Stimulated activated naive CD8-positive, alpha-beta T cell treated with anti-CD3 and anti-CD28 coated beads, Interleukin-15, Interleukin-2, amounts not matched to agents 100 ng/mL and 50 ng/mL, for 24 hours (primary cell): ENCODE measurements at regions not wholly inside any gene's neighbourhood (a gene's known extent, or its start where the extent isn't known, plus 50 kb on each side); places are given as distances from the start of the nearest gene placed in this dataset.
"Not testable (repeated sequence)": the region's sequence is repeated elsewhere in the genome, so short reads cannot be mapped to it uniquely, and the experiment has no call there.

ENCODE experiments used
- H3K27ac Mint-ChIP-seq: one replicate; pipeline ENCODE4 v1.8.0; 2021; ENCODE audit warnings: mild to moderate bottlenecking, mixed read lengths
- H3K27me3 Mint-ChIP-seq: one replicate; pipeline ENCODE4 v1.8.0; 2021; ENCODE audit warnings: mixed read lengths
- H3K36me3 Mint-ChIP-seq: one replicate; pipeline ENCODE4 v1.8.0; 2021; ENCODE audit warnings: low read depth, mixed read lengths
- H3K4me1 Mint-ChIP-seq: one replicate; pipeline ENCODE4 v1.8.0; 2021; ENCODE audit warnings: low read depth, mixed read lengths
- H3K4me3 Mint-ChIP-seq: one replicate; pipeline ENCODE4 v1.8.0; 2021; ENCODE audit warnings: mild to moderate bottlenecking, mixed read lengths
- H3K9me3 Mint-ChIP-seq: one replicate; pipeline ENCODE4 v1.8.0; 2021; ENCODE audit warnings: mixed read lengths

DNA sequence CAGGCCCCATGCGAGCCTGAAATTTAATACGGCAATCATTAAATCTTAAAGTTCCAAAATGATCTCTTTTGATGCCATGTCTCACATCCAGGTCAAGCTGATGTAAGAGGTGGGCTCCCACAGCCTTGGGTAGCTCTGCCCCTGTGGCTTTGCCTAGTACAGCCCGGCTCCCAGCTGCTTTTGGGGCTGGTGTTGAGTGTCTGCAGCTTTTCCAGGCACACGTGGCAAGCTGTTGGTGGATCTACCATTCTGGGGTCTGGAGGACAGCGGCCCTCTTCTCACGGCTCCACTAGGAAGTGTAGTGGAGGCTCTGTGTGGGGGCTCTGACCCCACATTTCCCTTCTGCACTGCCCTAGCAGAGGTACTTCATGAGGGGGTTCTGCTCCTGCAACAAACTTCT is 588.9 kb downstream of the CENPC start:
- Mint-ChIP-seq H3K27me3 (no peaks in the 10 kb centered on the region), H3K4me1 (no peaks in the 10 kb centered on the region), H3K9me3 (peaks cover 10% of the 10 kb centered on the region), H3K36me3 (no peaks in the 10 kb centered on the region), H3K27ac (no peak overlapping the region), H3K4me3 (no peak overlapping the region)

DNA sequence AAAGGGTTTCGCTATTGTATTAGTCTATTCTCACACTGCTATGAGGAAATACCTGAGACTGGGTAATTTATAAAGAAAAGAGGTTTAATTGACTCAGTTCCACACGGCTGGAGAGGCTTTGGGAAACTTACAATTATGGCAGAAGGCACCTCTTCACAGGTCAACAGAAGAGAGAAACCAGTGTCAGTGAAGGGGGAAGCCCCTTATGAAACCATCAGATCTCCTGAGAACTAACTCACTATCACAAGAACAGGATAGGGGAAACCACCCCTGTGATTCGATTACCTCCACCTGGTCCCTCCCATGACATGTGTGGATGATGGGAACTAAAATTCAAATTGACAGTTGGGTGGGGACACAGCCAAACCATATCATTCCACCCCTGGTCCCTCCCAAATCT is 589.5 kb downstream of the CENPC start:
- no peak overlapping the region for H3K27ac Mint-ChIP-seq
- no peaks in the 10 kb centered on the region for H3K36me3 Mint-ChIP-seq
- H3K9me3 Mint-ChIP-seq, result peaks cover 8% of the 10 kb centered on the region

DNA sequence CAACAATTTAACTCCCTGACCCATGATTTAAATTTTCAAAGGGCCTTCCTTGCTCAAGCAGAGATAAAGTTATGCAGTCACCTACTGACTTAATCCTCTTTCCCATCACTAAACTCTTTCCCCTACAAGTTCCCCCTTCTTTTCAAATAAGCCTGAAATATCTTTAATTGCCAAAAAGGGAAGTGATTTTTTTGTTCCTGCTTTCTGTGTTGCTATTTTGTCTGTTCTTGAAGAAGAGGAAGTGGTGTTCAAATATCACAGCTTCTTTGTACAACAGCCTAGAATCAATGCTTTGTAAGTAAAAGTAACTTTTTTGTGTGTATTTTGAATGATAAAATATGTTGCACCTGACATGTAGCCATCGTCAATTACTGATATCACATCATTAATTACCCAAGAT is 595.9 kb downstream of the CENPC start:
- H3K36me3 Mint-ChIP-seq, result no peaks in the 10 kb centered on the region
- no peak overlapping the region for H3K27ac Mint-ChIP-seq
- H3K4me1 Mint-ChIP-seq, result no peaks in the 10 kb centered on the region
- H3K4me3 Mint-ChIP-seq, result no peak overlapping the region
- no peaks in the 10 kb centered on the region for H3K27me3 Mint-ChIP-seq
- H3K9me3 Mint-ChIP-seq, result no peaks in the 10 kb centered on the region

More for the DNA sequence above, 589.5 kb downstream of the CENPC start:
- Mint-ChIP-seq H3K4me1 (no peaks in the 10 kb centered on the region), H3K27me3 (no peaks in the 10 kb centered on the region), H3K4me3 (no peak overlapping the region)

DNA sequence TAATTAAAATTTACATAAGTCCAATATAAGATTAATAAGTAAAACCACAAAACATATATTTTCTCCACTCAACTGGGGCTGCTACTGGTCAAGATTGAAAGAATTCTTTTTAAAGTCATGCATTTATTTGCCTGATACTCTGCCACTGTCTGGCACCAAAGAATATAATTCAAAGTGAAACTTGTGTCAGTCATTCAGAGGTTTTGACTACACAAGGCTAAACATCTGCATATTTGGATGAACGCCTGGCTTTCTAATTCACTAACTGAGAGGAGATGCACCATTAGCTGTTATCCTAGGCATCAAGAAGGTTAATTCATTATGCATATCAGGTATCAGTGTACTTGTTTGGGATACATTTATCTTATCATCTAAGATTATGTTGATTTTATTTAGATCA is 598.5 kb downstream of the CENPC start:
- Mint-ChIP-seq H3K9me3 (peaks cover 3% of the 10 kb centered on the region), H3K4me3 (no peak overlapping the region), H3K27me3 (no peaks in the 10 kb centered on the region), H3K27ac (no peak overlapping the region), H3K4me1 (no peaks in the 10 kb centered on the region), H3K36me3 (no peaks in the 10 kb centered on the region)

DNA sequence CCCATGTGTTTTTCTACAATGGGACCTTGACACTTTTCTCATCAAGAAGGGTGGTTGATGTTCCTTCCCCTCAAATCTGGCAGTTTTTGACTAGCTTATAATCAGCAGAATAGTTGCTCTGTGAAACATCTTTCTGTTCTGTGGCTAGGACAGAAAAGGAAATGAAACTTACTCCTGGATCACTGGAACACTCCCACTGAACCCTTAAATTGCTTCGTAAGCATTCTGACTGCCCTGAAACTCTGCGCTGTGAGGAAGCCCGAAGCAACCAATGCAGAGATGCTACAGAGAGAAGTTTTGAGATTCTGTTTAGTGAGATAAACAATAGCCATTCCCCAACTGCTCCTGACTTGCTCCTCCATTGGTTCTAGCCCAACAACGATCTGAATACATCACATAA is 602.2 kb downstream of the CENPC start:
- Mint-ChIP-seq H3K36me3 (no peaks in the 10 kb centered on the region), H3K9me3 (peaks cover 3% of the 10 kb centered on the region), H3K4me3 (no peak overlapping the region), H3K4me1 (no peaks in the 10 kb centered on the region), H3K27ac (no peak overlapping the region), H3K27me3 (no peaks in the 10 kb centered on the region)

DNA sequence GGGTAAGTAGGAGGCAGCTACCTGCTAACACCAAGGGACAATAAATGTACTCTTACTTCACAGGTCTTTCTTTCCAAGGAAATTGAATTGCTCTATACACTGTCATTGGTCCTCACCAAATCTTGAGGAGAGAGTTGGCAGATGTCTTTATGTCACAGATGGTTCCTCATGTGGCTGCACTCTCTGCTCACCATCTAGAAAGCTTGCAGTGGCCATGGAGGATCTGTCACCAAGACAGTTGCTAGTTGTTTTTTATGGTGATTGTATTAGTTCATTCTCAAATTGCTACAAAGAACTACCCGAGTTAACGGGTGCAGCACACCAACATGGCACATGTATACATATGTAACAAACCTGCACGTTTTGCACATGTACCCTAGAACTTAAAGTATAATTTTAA is 613.3 kb downstream of the CENPC start:
- not testable (repeated sequence) for H3K27me3 Mint-ChIP-seq, H3K4me1 Mint-ChIP-seq

DNA sequence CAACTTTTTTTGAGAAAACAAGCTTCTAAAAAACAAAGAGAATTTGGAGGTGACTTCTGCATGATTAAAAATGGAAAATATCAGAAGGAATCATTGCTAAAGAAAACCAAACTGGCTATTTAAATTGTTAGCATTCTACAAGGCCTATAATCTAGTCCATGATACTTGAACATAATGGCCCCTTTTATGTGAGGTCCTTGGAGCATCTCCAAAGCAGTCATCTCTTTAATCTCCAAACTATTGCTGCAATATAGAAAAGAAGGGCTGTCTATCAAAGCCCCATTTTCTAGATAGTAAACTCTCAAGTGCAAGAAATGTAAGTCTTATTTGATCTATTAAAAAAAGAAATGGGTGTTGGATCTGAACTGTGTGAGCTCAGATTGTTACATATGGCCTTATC is 615.1 kb downstream of the CENPC start:
- Mint-ChIP-seq H3K4me3 (no peak overlapping the region), H3K9me3 (no peaks in the 10 kb centered on the region), H3K27me3 (no peaks in the 10 kb centered on the region), H3K27ac (no peak overlapping the region), H3K4me1 (no peaks in the 10 kb centered on the region), H3K36me3 (no peaks in the 10 kb centered on the region)

More for the DNA sequence above, 613.3 kb downstream of the CENPC start:
- not testable (repeated sequence) for H3K9me3 Mint-ChIP-seq, H3K27ac Mint-ChIP-seq, H3K36me3 Mint-ChIP-seq, H3K4me3 Mint-ChIP-seq

DNA sequence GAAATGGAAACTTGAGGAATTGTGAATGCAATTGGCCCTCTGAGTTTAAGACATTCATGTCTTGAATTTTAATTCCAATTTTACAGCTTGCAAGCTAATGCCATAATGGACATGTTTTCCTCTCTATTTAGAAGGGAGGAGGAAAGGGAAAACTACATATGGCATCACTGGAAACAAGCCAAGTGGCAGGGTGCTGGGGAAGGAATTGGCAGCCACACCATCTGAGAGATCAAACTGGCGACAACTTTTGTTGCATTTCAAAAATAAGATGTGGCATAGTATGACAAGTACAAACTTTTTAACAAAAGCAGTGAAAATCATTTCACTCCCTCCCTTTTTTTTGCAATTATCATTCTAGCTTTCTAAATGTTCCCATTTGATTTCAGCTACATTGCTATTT is 615.6 kb downstream of the CENPC start:
- Mint-ChIP-seq H3K4me1 (no peaks in the 10 kb centered on the region), H3K4me3 (no peak overlapping the region), H3K9me3 (no peaks in the 10 kb centered on the region), H3K36me3 (no peaks in the 10 kb centered on the region), H3K27ac (no peak overlapping the region), H3K27me3 (no peaks in the 10 kb centered on the region)

DNA sequence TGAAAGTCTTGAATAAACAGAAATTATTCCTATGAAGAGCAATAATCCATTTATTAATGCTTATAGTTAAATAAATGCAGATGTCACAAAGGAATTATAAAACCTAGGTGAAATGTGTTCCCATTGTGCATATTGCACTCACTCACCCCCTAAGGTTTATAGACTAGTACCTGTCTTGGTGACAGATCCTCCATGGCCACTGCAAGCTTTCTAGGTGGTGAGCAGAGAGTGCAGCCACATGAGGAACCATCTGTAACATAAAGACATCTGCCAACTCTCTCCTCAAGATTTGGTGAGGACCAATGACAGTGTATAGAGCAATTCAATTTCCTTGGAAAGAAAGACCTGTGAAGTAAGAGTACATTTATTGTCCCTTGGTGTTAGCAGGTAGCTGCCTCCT is 616.4 kb downstream of the CENPC start:
- not testable (repeated sequence) for H3K27me3 Mint-ChIP-seq, H3K9me3 Mint-ChIP-seq, H3K36me3 Mint-ChIP-seq, H3K4me3 Mint-ChIP-seq, H3K27ac Mint-ChIP-seq, H3K4me1 Mint-ChIP-seq

DNA sequence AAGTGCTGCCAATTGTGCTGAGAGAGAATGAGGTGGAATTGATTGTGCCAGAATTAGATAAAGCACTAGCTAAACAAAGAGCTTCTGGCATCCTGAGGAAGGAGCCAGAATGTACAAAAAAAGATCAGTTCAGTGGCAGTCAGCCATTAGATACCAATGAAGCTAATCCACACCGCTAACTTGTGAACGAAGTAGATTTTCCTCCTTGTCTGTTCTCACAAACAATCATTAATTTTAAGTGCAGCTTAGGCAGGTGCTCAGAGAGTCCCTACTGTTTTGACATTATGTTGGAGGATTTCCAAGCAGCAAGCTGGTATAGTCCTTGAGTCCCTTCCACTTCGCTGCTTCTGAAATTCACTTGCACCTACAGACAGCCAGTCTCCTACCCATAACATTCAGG is 617.4 kb downstream of the CENPC start:
- H3K27me3 Mint-ChIP-seq, result no peaks in the 10 kb centered on the region
- no peak overlapping the region for H3K4me3 Mint-ChIP-seq
- H3K36me3 Mint-ChIP-seq, result no peaks in the 10 kb centered on the region
- H3K4me1 Mint-ChIP-seq, result no peaks in the 10 kb centered on the region
- H3K9me3 Mint-ChIP-seq, result peaks cover 2% of the 10 kb centered on the region
- H3K27ac Mint-ChIP-seq, result no peak overlapping the region

DNA sequence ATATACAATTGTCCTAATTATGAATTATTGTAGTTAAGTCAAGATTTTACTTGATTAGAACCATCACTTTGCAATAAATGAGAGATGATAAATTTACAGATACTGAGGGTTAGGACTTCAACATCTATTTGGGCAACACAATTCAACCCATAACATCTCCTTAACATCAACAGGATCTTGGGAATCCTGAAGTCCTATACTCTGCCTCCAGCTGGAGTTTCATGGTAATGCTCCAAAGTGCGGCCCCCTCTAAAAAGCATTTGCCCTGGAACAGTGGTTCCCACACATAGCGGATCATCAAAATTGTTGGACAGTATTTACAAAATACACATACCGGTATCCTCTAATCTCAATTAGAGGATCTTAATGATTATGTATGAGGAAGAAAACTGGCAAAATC is 618.6 kb downstream of the CENPC start:
- Mint-ChIP-seq H3K4me1 (no peaks in the 10 kb centered on the region), H3K9me3 (peaks cover 6% of the 10 kb centered on the region), H3K4me3 (no peak overlapping the region), H3K36me3 (no peaks in the 10 kb centered on the region), H3K27me3 (no peaks in the 10 kb centered on the region), H3K27ac (no peak overlapping the region)

DNA sequence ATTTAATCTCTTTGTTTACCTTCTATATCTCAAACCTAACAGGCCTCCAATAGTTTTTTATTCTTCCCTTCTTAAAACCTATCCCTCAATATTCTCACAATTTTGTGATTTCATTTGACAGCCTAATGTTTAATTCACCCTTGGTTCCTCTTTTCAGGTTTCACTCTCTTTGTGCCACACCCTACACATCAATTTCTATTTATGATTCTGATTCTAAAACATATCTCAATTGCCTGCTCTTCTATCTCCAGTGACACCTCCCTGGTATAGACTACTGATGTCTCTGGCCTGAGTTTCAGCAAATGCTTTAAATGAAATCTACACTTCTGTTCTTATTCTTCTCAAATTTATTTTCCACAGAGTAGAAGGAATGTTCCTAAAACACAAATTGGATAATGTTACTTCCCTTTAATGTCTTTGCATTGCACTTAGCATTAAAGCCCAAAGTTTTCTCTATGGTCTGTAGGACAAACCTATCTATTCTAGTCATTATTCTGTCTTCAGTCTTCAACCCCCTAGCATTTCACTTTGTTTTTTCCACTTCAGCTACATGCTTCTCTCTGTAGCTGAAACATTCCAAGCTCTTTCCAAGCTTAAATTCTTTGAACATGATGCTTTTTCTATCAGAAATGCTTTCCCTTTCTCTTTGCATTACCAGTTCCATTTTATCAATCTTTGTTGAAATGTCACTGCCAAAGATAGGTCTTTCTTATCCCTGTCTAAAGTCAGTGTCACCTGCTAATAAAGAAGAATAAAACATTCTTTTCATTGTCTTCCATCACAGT is 622.0 kb downstream of the CENPC start:
- H3K9me3 Mint-ChIP-seq, result peaks cover 6% of the 10 kb centered on the region
- H3K4me1 Mint-ChIP-seq, result no peaks in the 10 kb centered on the region
- no peaks in the 10 kb centered on the region for H3K36me3 Mint-ChIP-seq
- H3K27ac Mint-ChIP-seq, result no peak overlapping the region
- no peak overlapping the region for H3K4me3 Mint-ChIP-seq
- H3K27me3 Mint-ChIP-seq, result no peaks in the 10 kb centered on the region

DNA sequence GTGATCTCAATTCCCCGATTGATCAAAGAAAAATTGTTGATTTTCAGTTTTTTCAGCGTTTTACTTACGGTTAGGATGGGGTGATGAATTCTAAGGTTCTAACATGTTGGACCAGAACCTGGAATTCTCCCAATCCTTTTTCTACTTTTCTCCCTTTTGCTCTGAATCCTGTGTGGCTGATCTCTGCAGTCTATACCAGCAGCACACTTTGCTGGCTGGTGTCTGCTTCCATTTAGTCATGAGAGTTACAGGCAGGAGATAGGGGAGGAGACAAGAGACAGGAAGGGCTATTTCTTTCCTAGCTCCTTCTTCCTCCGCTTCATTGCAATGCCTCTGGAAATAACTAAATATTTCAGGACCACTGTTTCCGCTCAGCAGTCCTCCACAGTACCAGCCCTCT is 623.9 kb downstream of the CENPC start:
- Mint-ChIP-seq H3K4me3 (no peak overlapping the region), H3K27me3 (no peaks in the 10 kb centered on the region), H3K9me3 (peaks cover 6% of the 10 kb centered on the region), H3K4me1 (no peaks in the 10 kb centered on the region), H3K36me3 (no peaks in the 10 kb centered on the region), H3K27ac (peak overlapping the region; percentile 49)

DNA sequence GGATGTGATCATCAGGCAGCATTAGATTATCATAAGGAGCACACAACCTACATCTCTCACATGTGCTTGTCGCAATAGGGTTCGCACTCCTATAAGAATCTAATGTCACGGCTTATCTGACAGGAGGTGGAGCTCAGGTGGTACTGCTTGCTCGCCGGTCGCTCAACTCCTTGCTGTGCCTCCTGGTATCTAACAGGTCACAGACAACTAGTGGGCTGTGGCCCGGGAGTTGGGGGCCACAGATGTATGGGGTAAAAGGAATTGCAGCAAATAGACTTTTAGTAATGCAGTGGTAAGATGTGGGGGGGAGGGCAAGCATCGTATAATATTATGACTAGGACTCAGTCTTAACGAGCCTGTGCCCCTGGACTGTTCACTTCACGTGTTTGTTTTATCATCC is 624.8 kb downstream of the CENPC start:
- no peaks in the 10 kb centered on the region for H3K27me3 Mint-ChIP-seq
- no peaks in the 10 kb centered on the region for H3K4me1 Mint-ChIP-seq
- no peak overlapping the region for H3K27ac Mint-ChIP-seq
- peaks cover 6% of the 10 kb centered on the region for H3K9me3 Mint-ChIP-seq
- H3K36me3 Mint-ChIP-seq, result no peaks in the 10 kb centered on the region
- H3K4me3 Mint-ChIP-seq, result no peak overlapping the region

DNA sequence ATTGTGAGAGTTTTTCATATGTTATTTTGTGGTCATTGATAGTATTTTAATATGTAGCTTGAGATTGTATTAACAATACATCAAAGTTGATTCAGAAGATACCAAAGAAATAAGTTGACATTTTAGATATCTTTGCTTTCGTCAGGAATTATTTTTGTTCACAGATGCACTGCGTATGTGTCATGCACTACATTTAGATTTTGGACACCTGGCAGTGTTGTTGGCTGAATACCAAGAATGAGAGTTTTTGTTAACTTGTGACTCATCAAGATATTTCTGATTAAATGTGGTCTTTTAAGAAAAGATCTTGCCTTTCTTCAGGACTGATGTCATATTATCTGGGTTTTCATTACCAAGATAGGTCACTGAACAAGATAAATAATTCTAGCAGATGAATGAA is 633.4 kb downstream of the CENPC start:
- peaks cover 18% of the 10 kb centered on the region for H3K9me3 Mint-ChIP-seq
- H3K27ac Mint-ChIP-seq, result no peak overlapping the region
- H3K4me3 Mint-ChIP-seq, result no peak overlapping the region
- no peaks in the 10 kb centered on the region for H3K4me1 Mint-ChIP-seq
- no peaks in the 10 kb centered on the region for H3K36me3 Mint-ChIP-seq
- no peaks in the 10 kb centered on the region for H3K27me3 Mint-ChIP-seq

DNA sequence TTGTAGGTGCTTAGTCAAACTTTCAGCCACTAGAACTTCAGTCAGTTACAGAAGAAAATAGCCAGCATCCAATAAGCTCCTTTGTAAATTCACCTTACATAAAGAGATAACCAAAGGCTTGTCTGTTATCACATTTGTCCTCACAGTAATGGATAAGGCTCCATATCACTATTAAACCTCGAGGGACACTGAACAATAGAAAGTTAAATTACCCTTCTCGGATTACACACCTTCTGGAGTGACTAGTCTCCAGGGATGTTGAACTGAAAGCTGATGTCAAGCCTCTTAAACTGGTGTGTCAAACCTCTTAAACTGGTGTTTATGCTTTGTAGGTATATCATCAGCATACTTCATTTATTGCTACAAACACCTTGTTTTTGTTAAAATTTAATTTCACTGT is 639.0 kb downstream of the CENPC start:
- H3K4me1 Mint-ChIP-seq, result no peaks in the 10 kb centered on the region
- no peaks in the 10 kb centered on the region for H3K36me3 Mint-ChIP-seq
- no peaks in the 10 kb centered on the region for H3K27me3 Mint-ChIP-seq
- no peak overlapping the region for H3K27ac Mint-ChIP-seq
- no peak overlapping the region for H3K4me3 Mint-ChIP-seq
- peaks cover 18% of the 10 kb centered on the region for H3K9me3 Mint-ChIP-seq
